Tibial artery (tissue), 4 donors: ENCODE measurements at regions not wholly inside any gene's neighbourhood (a gene's known extent, or its start where the extent isn't known, plus 50 kb on each side); places are given as distances from the start of the nearest gene placed in this dataset.
A peak's percentile ranks its signal among the peaks of the same experiment; 100 is the strongest.

Experiments used
- DNase-seq, 2 donors: peaks; one replicate each; pipeline ENCODE4 v3.0.0-alpha.2; 2019
- H3K27ac ChIP-seq, 2 donors: fragments of 200-600 bp; sonication (generic) in 1 of 2; 1 replicate in 1 of 2; 2 replicates in 1 of 2; pipeline ENCODE4 v1.5.1; 2018 to 2019; ENCODE audit warnings: mild to moderate bottlenecking in 1 of 2
- H3K27me3 ChIP-seq, 2 donors: fragments of 200-600 bp; sonication (generic) in 1 of 2; one replicate each; pipeline versions ENCODE4 v1.5.1 to v1.6.0; 2016 to 2019
- H3K36me3 ChIP-seq, 3 donors: fragments of 200-600 bp; sonication (generic) in 2 of 3; one replicate each; pipeline ENCODE4 v1.5.1; 2016 to 2019; ENCODE audit warnings: mild to moderate bottlenecking in 2 of 3
- H3K4me1 ChIP-seq, 4 donors: fragments of 200-600 bp; sonication (generic) in 2 of 4; 1 replicate in 3 of 4; 2 replicates in 1 of 4; pipeline ENCODE4 v1.5.1; 2016 to 2019
- H3K4me3 ChIP-seq, 2 donors: fragments of 200-600 bp; sonication (generic) in 1 of 2; 1 replicate in 1 of 2; 2 replicates in 1 of 2; pipeline ENCODE4 v1.5.1; 2018 to 2019; ENCODE audit warnings: mild to moderate bottlenecking in 2 of 2
- H3K9me3 ChIP-seq, 3 donors: fragments of 200-600 bp; sonication (generic) in 1 of 3; one replicate each; pipeline ENCODE4 v1.5.1; 2016 to 2019
- intact Hi-C: fragments of 100-400 bp; cut with DNase I; formaldehyde crosslinking; loops from one replicate; pipeline ENCODE4 v1.15.0; 2023; ENCODE audit warnings: low total_unique reads
- TF ChIP-seq, protein P1 (sequence below), 2 experiments: fragments of 200-600 bp in 1 of 2; fragments of 450-650 bp in 1 of 2; IDR thresholded peaks; one replicate each; pipeline ENCODE4 v1.5.1; 2017 to 2019; ENCODE audit warnings: antibody characterized with exemption in 2 of 2, mild to moderate bottlenecking in 1 of 2, moderate library complexity in 1 of 2

DNA sequence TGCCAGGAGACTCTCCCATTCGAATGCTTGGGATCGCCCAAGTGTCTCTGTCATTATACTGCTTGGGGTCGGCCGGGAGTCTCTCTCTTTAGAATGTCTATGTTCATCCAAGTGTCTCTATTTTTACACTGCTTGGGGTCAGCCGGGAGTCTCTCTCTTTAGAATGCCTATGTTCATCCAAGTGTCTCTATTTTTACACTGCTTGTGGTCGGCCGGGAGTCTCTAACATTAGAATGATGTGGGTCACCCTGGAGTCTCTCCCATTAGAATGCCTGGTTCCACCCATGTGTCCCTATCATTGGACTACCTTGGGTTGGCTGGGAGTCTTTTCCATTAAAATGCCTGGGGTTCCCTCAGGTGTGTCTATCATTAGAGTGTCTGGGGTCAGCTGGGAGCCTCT is 2230.4 kb downstream of the TP53TG3F start:
- Histone ChIP-seq H3K27ac (no peak overlapping the region), H3K36me3 (no peaks in the 10 kb centered on the region), H3K4me1 (no peaks in the 10 kb centered on the region), H3K4me3 (no peak overlapping the region), H3K9me3 (peaks cover 0 to 22% (median 11%) of the 10 kb centered on the region in 3 donors), H3K27me3 (no peaks in the 10 kb centered on the region)
- TF ChIP-seq, protein P1, sequence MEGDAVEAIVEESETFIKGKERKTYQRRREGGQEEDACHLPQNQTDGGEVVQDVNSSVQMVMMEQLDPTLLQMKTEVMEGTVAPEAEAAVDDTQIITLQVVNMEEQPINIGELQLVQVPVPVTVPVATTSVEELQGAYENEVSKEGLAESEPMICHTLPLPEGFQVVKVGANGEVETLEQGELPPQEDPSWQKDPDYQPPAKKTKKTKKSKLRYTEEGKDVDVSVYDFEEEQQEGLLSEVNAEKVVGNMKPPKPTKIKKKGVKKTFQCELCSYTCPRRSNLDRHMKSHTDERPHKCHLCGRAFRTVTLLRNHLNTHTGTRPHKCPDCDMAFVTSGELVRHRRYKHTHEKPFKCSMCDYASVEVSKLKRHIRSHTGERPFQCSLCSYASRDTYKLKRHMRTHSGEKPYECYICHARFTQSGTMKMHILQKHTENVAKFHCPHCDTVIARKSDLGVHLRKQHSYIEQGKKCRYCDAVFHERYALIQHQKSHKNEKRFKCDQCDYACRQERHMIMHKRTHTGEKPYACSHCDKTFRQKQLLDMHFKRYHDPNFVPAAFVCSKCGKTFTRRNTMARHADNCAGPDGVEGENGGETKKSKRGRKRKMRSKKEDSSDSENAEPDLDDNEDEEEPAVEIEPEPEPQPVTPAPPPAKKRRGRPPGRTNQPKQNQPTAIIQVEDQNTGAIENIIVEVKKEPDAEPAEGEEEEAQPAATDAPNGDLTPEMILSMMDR (IDR thresholded peaks at IDR 0.05) = no peak
- intact Hi-C loops = no loop called here
- peak in 1 of 2 donors; percentile 6 for DNase-seq

GRCh38 chr16:35690413-35690812 is 2231.0 kb downstream of the TP53TG3F start:
- H3K4me1 ChIP-seq = no peaks in the 10 kb centered on the region
- TF ChIP-seq, protein P1 (IDR thresholded peaks at IDR 0.05) = no peak
- H3K9me3 ChIP-seq = peaks cover 0 to 29% (median 17%) of the 10 kb centered on the region in 3 donors
- peak in 1 of 2 donors; percentile 17 for DNase-seq
- no peaks in the 10 kb centered on the region for H3K27me3 ChIP-seq
- H3K27ac ChIP-seq = no peak overlapping the region
- no peak overlapping the region for H3K4me3 ChIP-seq
- H3K36me3 ChIP-seq = no peaks in the 10 kb centered on the region
- intact Hi-C loops = no loop called here

DNA sequence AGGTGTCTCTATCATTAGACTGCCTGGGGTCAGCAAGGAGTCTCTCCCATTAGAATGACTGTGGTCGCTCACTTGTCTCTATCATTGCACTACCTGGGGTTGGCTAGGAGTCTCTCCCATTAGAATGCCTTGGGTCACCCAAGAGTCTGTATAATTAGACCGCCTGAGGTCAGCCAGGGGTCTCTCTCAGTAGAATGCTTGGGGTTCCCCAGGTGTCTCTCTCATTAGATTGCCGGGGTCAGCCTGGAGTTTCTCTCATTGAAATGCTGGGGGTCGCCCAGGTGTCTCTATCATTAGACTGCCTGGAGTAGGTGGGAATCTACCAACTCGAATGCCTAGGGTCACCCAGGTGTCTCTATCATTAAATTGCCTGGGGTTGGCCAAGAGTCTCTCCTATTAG is 2231.6 kb downstream of the TP53TG3F start:
- H3K4me1 ChIP-seq = no peaks in the 10 kb centered on the region
- peak in 1 of 2 donors; percentile 12 for DNase-seq
- intact Hi-C loops = no loop called here
- H3K36me3 ChIP-seq = no peaks in the 10 kb centered on the region
- peaks cover 0 to 35% (median 23%) of the 10 kb centered on the region in 3 donors for H3K9me3 ChIP-seq
- H3K27ac ChIP-seq = no peak overlapping the region
- no peak overlapping the region for H3K4me3 ChIP-seq
- H3K27me3 ChIP-seq = no peaks in the 10 kb centered on the region
- TF ChIP-seq, protein P1 (IDR thresholded peaks at IDR 0.05) = no peak

DNA sequence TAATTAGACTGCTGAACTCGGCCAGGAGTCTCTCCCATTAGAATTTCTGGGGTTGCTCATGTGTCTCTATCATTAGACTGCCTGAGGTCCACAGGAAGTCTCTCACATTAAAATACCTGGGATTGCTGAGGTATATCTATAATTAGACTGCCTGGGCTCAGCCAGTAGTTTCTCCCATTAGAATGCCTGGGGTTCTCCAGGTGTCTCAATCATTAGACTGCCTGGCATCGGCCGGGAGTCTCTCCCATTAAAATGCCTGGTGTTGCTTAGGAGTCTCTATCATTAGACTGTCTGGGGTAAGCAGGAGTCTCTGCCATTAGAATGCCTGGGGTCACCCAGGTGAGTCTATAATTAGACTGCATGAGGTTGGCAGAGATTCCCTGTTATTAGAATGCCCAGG is 2233.4 kb downstream of the TP53TG3F start:
- no peaks in the 10 kb centered on the region for H3K27me3 ChIP-seq
- peaks cover 0 to 41% (median 30%) of the 10 kb centered on the region in 3 donors for H3K9me3 ChIP-seq
- no peak for DNase-seq
- H3K36me3 ChIP-seq = no peaks in the 10 kb centered on the region
- TF ChIP-seq, protein P1 (IDR thresholded peaks at IDR 0.05) = no peak
- intact Hi-C loops = no loop called here
- no peaks in the 10 kb centered on the region for H3K4me1 ChIP-seq
- H3K27ac ChIP-seq = no peak overlapping the region
- no peak overlapping the region for H3K4me3 ChIP-seq

- TF ChIP-seq, protein P1 (IDR thresholded peaks at IDR 0.05) = no peak
- H3K4me3 ChIP-seq = no peak overlapping the region
- DNase-seq = no peak
- H3K4me1 ChIP-seq = no peaks in the 10 kb centered on the region
- H3K9me3 ChIP-seq = peaks cover 0 to 6% (median 3%) of the 10 kb centered on the region in 3 donors
- H3K27ac ChIP-seq = no peak overlapping the region
- no peaks in the 10 kb centered on the region for H3K36me3 ChIP-seq
- intact Hi-C loops = no loop called here
- no peaks in the 10 kb centered on the region for H3K27me3 ChIP-seq
These were observed 2247.5 kb downstream of the TP53TG3F start for GRCh38 chr16:35706901-35707300.

DNA sequence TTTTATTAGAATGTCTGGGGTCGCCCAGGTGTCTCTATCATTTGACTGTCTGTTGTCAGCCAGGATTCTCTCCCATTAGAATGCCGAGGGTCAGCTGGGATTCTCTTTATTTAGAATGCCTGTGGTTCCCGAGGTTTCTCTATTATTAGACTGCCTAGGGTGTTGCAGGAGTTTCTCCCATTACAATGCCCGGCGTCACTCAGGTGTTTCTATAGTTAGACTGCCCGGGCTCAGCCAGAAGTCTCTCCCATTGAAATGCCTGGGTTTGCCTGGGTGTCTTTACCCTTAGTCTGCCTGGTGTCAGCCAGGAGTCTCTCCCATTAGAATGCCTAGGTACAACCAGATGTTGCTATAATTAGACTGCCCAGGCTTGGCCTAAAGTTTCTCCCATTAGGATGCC is 2252.0 kb downstream of the TP53TG3F start:
- intact Hi-C loops = no loop called here
- Histone ChIP-seq H3K4me1 (no peaks in the 10 kb centered on the region), H3K27me3 (no peaks in the 10 kb centered on the region), H3K4me3 (no peak overlapping the region), H3K27ac (no peak overlapping the region), H3K36me3 (no peaks in the 10 kb centered on the region), H3K9me3 (peaks cover 0 to 40% (median 25%) of the 10 kb centered on the region in 3 donors)
- TF ChIP-seq, protein P1 (IDR thresholded peaks at IDR 0.05) = no peak
- DNase-seq = no peak
